BE2C (cell line): ENCODE measurements at regions not wholly inside any gene's neighbourhood (a gene's known extent, or its start where the extent isn't known, plus 50 kb on each side); places are given as distances from the start of the nearest gene placed in this dataset.
"Not testable (repeated sequence)": the region's sequence is repeated elsewhere in the genome, so short reads cannot be mapped to it uniquely, and the experiment has no call there.

Experiments
- DNase-seq: peaks from one replicate; pipeline ENCODE4 v3.0.0-alpha.2; 2020
- H3K27me3 ChIP-seq: fragments of 250-450 bp; sonication (Bioruptor Pico); 2 replicates; pipeline ENCODE4 v1.5.1; 2020; ENCODE audit warnings: mild to moderate bottlenecking
- H3K36me3 ChIP-seq: fragments of 250-450 bp; sonication (Bioruptor Pico); 2 replicates; pipeline ENCODE4 v1.5.1; 2020; ENCODE audit warnings: mild to moderate bottlenecking
- H3K4me1 ChIP-seq: fragments of 250-450 bp; sonication (Bioruptor Pico); 2 replicates; pipeline ENCODE4 v1.5.1; 2020
- H3K4me3 ChIP-seq: 2 replicates; pipeline ENCODE4 v1.5.1; 2011; ENCODE audit warnings: low read depth, low read length
- H3K9me3 ChIP-seq: fragments of 250-450 bp; sonication (Bioruptor Pico); 2 replicates; pipeline ENCODE4 v1.5.1; 2020
- CTCF ChIP-seq: IDR thresholded peaks from 2 replicates; pipeline ENCODE4 v1.5.1; 2012; ENCODE audit warnings: mild to moderate bottlenecking, low read depth, low read length

GRCh38 chr10:3258394-3258793, 85.8 kb upstream of the PITRM1 start:
- no peak for DNase-seq

GRCh38 chr10:3255616-3256015, 83.0 kb upstream of the PITRM1 start:
- Histone ChIP-seq H3K9me3 (no peaks in the 10 kb centered on the region), H3K4me1 (no peaks in the 10 kb centered on the region), H3K27me3 (no peaks in the 10 kb centered on the region), H3K36me3 (no peaks in the 10 kb centered on the region), H3K4me3 (no peak overlapping the region)
- DNase-seq = no peak
- TF ChIP-seq CTCF = no peak

More at GRCh38 chr10:3258394-3258793, 85.8 kb upstream of the PITRM1 start:
- Histone ChIP-seq H3K9me3 (no peaks in the 10 kb centered on the region), H3K27me3 (no peaks in the 10 kb centered on the region), H3K36me3 (no peaks in the 10 kb centered on the region), H3K4me3 (no peak overlapping the region), H3K4me1 (no peaks in the 10 kb centered on the region)
- no peak for TF ChIP-seq CTCF

- no peak for TF ChIP-seq CTCF
- no peak for DNase-seq
- Histone ChIP-seq H3K4me1 (no peaks in the 10 kb centered on the region), H3K4me3 (no peak overlapping the region), H3K9me3 (no peaks in the 10 kb centered on the region), H3K36me3 (no peaks in the 10 kb centered on the region), H3K27me3 (no peaks in the 10 kb centered on the region)
Observed at GRCh38 chr10:3255075-3255474, 82.5 kb upstream of the PITRM1 start.

- H3K4me1 ChIP-seq, H3K27me3 ChIP-seq, H3K9me3 ChIP-seq, H3K4me3 ChIP-seq, DNase-seq, H3K36me3 ChIP-seq: not testable (repeated sequence)
Observed at GRCh38 chr10:3253974-3254373, 81.4 kb upstream of the PITRM1 start.

GRCh38 chr10:3251172-3251571, 78.6 kb upstream of the PITRM1 start:
- Histone ChIP-seq H3K4me3 (no peak overlapping the region), H3K4me1 (no peaks in the 10 kb centered on the region), H3K27me3 (no peaks in the 10 kb centered on the region), H3K36me3 (no peaks in the 10 kb centered on the region), H3K9me3 (no peaks in the 10 kb centered on the region)
- TF ChIP-seq CTCF = no peak
- no peak for DNase-seq

- DNase-seq = no peak
- no peaks in the 10 kb centered on the region for H3K9me3 ChIP-seq
- no peak overlapping the region for H3K4me3 ChIP-seq
- no peaks in the 10 kb centered on the region for H3K27me3 ChIP-seq
- TF ChIP-seq CTCF = no peak
- no peaks in the 10 kb centered on the region for H3K36me3 ChIP-seq
- no peaks in the 10 kb centered on the region for H3K4me1 ChIP-seq
Observed at GRCh38 chr10:3249307-3249889, 76.8 kb upstream of the PITRM1 start.
